Mammary epithelial cell (primary cell): ENCODE measurements at regions not wholly inside any gene's neighbourhood (a gene's known extent, or its start where the extent isn't known, plus 50 kb on each side); places are given as distances from the start of the nearest gene placed in this dataset.

Experiments used
- EZH2 ChIP-seq: IDR thresholded peaks from 2 replicates; pipeline ENCODE4 v1.6.1; 2012; ENCODE audit warnings: low read length, inconsistent platforms, borderline replicate concordance
- TF ChIP-seq, protein P1 (sequence below), 2 donors: IDR thresholded peaks in 1 of 2; conservative IDR thresholded peaks in 1 of 2; 2 replicates each; pipeline ENCODE4 v1.5.1; 2011 to 2012; ENCODE audit warnings: inconsistent platforms in 2 of 2, low read length in 2 of 2, mild to moderate bottlenecking in 2 of 2, control low read depth in 1 of 2, low read depth in 1 of 2; ENCODE audit not compliant: insufficient read depth in 1 of 2; ENCODE audit errors: extremely low read depth in 1 of 2

DNA sequence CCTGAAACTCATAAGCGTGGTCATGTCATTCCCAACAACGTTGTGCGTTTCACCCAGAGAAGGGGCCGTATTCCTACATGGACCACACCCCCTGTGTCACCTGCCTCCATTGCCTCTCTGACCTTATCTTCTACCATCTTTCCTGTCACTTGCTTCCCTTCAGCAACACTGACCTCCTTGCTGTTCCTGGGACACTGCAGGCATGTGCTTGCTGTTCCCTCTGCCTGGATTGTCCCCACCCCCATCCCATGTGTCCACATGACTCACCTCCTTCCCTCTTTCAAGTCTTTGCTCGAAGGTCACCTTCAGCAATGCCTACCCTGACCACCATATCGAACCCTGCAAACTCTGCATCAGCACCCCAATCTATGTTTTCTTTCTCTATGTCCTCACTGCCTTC, 133.2 kb upstream of the ZNF618 start:
- TF ChIP-seq, protein P1, sequence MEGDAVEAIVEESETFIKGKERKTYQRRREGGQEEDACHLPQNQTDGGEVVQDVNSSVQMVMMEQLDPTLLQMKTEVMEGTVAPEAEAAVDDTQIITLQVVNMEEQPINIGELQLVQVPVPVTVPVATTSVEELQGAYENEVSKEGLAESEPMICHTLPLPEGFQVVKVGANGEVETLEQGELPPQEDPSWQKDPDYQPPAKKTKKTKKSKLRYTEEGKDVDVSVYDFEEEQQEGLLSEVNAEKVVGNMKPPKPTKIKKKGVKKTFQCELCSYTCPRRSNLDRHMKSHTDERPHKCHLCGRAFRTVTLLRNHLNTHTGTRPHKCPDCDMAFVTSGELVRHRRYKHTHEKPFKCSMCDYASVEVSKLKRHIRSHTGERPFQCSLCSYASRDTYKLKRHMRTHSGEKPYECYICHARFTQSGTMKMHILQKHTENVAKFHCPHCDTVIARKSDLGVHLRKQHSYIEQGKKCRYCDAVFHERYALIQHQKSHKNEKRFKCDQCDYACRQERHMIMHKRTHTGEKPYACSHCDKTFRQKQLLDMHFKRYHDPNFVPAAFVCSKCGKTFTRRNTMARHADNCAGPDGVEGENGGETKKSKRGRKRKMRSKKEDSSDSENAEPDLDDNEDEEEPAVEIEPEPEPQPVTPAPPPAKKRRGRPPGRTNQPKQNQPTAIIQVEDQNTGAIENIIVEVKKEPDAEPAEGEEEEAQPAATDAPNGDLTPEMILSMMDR (conservative IDR thresholded peaks at IDR 0.05 in 1 of 2, IDR thresholded peaks at IDR 0.05 in 1 of 2; ENCODE audit: extremely low read depth in 1 of 2, insufficient read depth in 1 of 2, low read depth in 1 of 2, low read length in 2 of 2), result no peak
- no peak for TF ChIP-seq EZH2
